ENCODE measurements at regions not wholly inside any gene's neighbourhood (a gene's known extent, or its start where the extent isn't known, plus 50 kb on each side); places are given as distances from the start of the nearest gene placed in this dataset.

GRCh38 chr2:65483763-65484162, 51.4 kb upstream of the SPRED2 start:
- Mint-ChIP-seq H3K27ac (ENCODE audit: unreplicated experiment) (no peak overlapping the region), H3K4me1 (peaks cover 22% of the 10 kb centered on the region), H3K4me3 (no peak overlapping the region), H3K9me3 (peaks cover 3% of the 10 kb centered on the region), H3K36me3 (ENCODE audit: low read depth) (no peaks in the 10 kb centered on the region), H3K27me3 (ENCODE audit: low read depth) (no peaks in the 10 kb centered on the region)
- no peak for TF ChIP-seq CTCF (conservative IDR thresholded peaks at IDR 0.05)
- DNase-seq (ENCODE audit: low read depth, low spot score): no peak

- no peak overlapping the region for H3K4me3 Mint-ChIP-seq
- H3K4me1 Mint-ChIP-seq: peaks cover 28% of the 10 kb centered on the region
- no peak for TF ChIP-seq CTCF (conservative IDR thresholded peaks at IDR 0.05)
Observed at GRCh38 chr2:65482971-65483370, 50.6 kb upstream of the SPRED2 start.

More at GRCh38 chr2:65482971-65483370, 50.6 kb upstream of the SPRED2 start:
- Mint-ChIP-seq H3K27me3 (ENCODE audit: low read depth) (no peaks in the 10 kb centered on the region), H3K27ac (ENCODE audit: unreplicated experiment) (no peak overlapping the region), H3K9me3 (peaks cover 3% of the 10 kb centered on the region), H3K36me3 (ENCODE audit: low read depth) (no peaks in the 10 kb centered on the region)
- DNase-seq (ENCODE audit: low read depth, low spot score): no peak

Small RNA genes lying in the stretch of these regions (microRNA-seq; reads per million reads assigned to microRNA genes)
- 1.8 reads per million for gene MIR4778

Data from neural crest cell (in vitro differentiated cells).